Calu3 (cell line): ENCODE measurements at regions not wholly inside any gene's neighbourhood (a gene's known extent, or its start where the extent isn't known, plus 50 kb on each side); places are given as distances from the start of the nearest gene placed in this dataset.

Experiments used
- BruUV-seq: library from RNA; stranded (reverse); fragments of 400-500 nt; replicated peaks from 2 replicates; lab custom pipeline; 2021; lab: Mats Ljungman, UMichigan
- CTCF ChIA-PET: fragments of 300-600 bp; sonication (Branson Sonifier 250); formaldehyde crosslinking; loops from one replicate; lab custom pipeline; 2022; ENCODE audit warnings: antibody characterized with exemption; lab: Charles Lee
- DNase-seq: peaks from one replicate; pipeline ENCODE4 v3.0.0; 2022
- H3K27ac Mint-ChIP-seq: one replicate; pipeline ENCODE4 v1.8.0; 2022; ENCODE audit warnings: mixed read lengths; ENCODE audit not compliant: unreplicated experiment
- H3K27me3 Mint-ChIP-seq: one replicate; pipeline ENCODE4 v1.8.0; 2022; ENCODE audit warnings: mixed read lengths; ENCODE audit not compliant: unreplicated experiment
- H3K36me3 Mint-ChIP-seq: one replicate; pipeline ENCODE4 v1.8.0; 2022; ENCODE audit warnings: mild to moderate bottlenecking, moderate library complexity, mixed read lengths; ENCODE audit not compliant: insufficient read depth, unreplicated experiment
- H3K4me1 Mint-ChIP-seq: one replicate; pipeline ENCODE4 v1.8.0; 2022; ENCODE audit warnings: mild to moderate bottlenecking, low read depth, mixed read lengths; ENCODE audit not compliant: unreplicated experiment
- H3K4me3 Mint-ChIP-seq: one replicate; pipeline ENCODE4 v1.8.0; 2022; ENCODE audit warnings: mild to moderate bottlenecking, low read depth, moderate library complexity, mixed read lengths; ENCODE audit not compliant: unreplicated experiment
- H3K9me3 Mint-ChIP-seq: one replicate; pipeline ENCODE4 v1.8.0; 2022; ENCODE audit warnings: low read depth, mixed read lengths; ENCODE audit not compliant: unreplicated experiment
- intact Hi-C: fragments of 100-400 bp; cut with micrococcal nuclease; formaldehyde crosslinking; loops from one replicate; pipeline ENCODE4 v1.10.0; 2022; ENCODE audit not compliant: unreplicated experiment
- TF ChIP-seq, protein P1 (sequence below): fragments of 200-600 bp; IDR thresholded peaks from one replicate; pipeline ENCODE4 v1.8.0; 2022; ENCODE audit warnings: antibody characterized with exemption; ENCODE audit not compliant: unreplicated experiment

- BruUV-seq = no TSS peak
- DNase-seq = no peak
- CTCF ChIA-PET = no interaction called here
- peaks cover 30% of the 10 kb centered on the region for H3K27me3 Mint-ChIP-seq
- TF ChIP-seq, protein P1, sequence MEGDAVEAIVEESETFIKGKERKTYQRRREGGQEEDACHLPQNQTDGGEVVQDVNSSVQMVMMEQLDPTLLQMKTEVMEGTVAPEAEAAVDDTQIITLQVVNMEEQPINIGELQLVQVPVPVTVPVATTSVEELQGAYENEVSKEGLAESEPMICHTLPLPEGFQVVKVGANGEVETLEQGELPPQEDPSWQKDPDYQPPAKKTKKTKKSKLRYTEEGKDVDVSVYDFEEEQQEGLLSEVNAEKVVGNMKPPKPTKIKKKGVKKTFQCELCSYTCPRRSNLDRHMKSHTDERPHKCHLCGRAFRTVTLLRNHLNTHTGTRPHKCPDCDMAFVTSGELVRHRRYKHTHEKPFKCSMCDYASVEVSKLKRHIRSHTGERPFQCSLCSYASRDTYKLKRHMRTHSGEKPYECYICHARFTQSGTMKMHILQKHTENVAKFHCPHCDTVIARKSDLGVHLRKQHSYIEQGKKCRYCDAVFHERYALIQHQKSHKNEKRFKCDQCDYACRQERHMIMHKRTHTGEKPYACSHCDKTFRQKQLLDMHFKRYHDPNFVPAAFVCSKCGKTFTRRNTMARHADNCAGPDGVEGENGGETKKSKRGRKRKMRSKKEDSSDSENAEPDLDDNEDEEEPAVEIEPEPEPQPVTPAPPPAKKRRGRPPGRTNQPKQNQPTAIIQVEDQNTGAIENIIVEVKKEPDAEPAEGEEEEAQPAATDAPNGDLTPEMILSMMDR = no peak
- no peak overlapping the region for H3K27ac Mint-ChIP-seq
- intact Hi-C loops = no loop called here
- H3K4me3 Mint-ChIP-seq = no peak overlapping the region
- H3K36me3 Mint-ChIP-seq = no peaks in the 10 kb centered on the region
- no peaks in the 10 kb centered on the region for H3K9me3 Mint-ChIP-seq
- H3K4me1 Mint-ChIP-seq = no peaks in the 10 kb centered on the region
Observed at GRCh38 chr13:30033681-30034457, 183.5 kb upstream of the UBL3 start.

GRCh38 chr13:30032263-30032662, 181.8 kb upstream of the UBL3 start:
- no peak for DNase-seq
- intact Hi-C loops = no loop called here
- peaks cover 19% of the 10 kb centered on the region for H3K27me3 Mint-ChIP-seq
- no peaks in the 10 kb centered on the region for H3K4me1 Mint-ChIP-seq
- CTCF ChIA-PET = no interaction called here
- TF ChIP-seq, protein P1 = no peak
- H3K9me3 Mint-ChIP-seq = no peaks in the 10 kb centered on the region
- H3K27ac Mint-ChIP-seq = no peak overlapping the region
- no peak overlapping the region for H3K4me3 Mint-ChIP-seq
- BruUV-seq = no TSS peak
- H3K36me3 Mint-ChIP-seq = no peaks in the 10 kb centered on the region

DNA sequence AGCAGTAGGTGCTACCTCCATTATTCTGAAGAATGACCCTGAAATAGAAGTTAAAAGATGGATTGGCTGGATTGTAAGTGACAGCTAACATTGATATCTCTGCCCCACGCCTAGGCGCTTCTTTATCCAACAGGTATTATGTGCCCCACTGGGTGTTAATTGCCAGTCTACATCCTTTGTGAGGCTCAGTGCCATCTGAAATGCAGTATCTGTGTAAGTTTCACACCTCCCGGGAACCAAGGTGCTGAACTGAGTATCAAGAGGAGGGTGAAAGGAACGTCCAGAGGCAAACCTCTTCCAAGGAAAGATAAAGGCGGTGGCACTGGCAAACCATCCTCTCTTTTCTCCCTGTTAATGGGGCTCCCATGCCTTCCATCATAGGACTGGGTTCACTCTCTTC, 181.1 kb upstream of the UBL3 start:
- Mint-ChIP-seq H3K4me1 (no peaks in the 10 kb centered on the region), H3K27me3 (peaks cover 19% of the 10 kb centered on the region), H3K4me3 (no peak overlapping the region), H3K27ac (no peak overlapping the region), H3K9me3 (no peaks in the 10 kb centered on the region), H3K36me3 (no peaks in the 10 kb centered on the region)
- CTCF ChIA-PET = no interaction called here
- no TSS peak for BruUV-seq
- DNase-seq = no peak
- intact Hi-C loops = no loop called here
- TF ChIP-seq, protein P1 = no peak

- TF ChIP-seq, protein P1 = no peak
- intact Hi-C loops = no loop called here
- no peaks in the 10 kb centered on the region for H3K9me3 Mint-ChIP-seq
- no peak for DNase-seq
- no peaks in the 10 kb centered on the region for H3K4me1 Mint-ChIP-seq
- H3K27ac Mint-ChIP-seq = no peak overlapping the region
- H3K27me3 Mint-ChIP-seq = peaks cover 19% of the 10 kb centered on the region
- no peak overlapping the region for H3K4me3 Mint-ChIP-seq
- no peaks in the 10 kb centered on the region for H3K36me3 Mint-ChIP-seq
- no TSS peak for BruUV-seq
- CTCF ChIA-PET = no interaction called here
Observed at GRCh38 chr13:30030141-30030750, 179.8 kb upstream of the UBL3 start.
